ENCODE measurements at regions not wholly inside any gene's neighbourhood (a gene's known extent, or its start where the extent isn't known, plus 50 kb on each side); places are given as distances from the start of the nearest gene placed in this dataset.

- TF ChIP-seq CHD7 (IDR thresholded peaks at IDR 0.05; ENCODE audit: insufficient replicate concordance, low read length), result no peak
- TF ChIP-seq KDM5A (IDR thresholded peaks at IDR 0.05; ENCODE audit: low read length), result no peak
- no peak for TF ChIP-seq GTF2F1 (IDR thresholded peaks at IDR 0.05; ENCODE audit: borderline replicate concordance, low read depth, low read length)
- TF ChIP-seq E2F6 (IDR thresholded peaks at IDR 0.05), result no peak
- no peak for TF ChIP-seq ZNF274 (IDR thresholded peaks at IDR 0.05; ENCODE audit: borderline replicate concordance, extremely low read depth, low read length)
- no peak for TF ChIP-seq PHF8 (conservative IDR thresholded peaks at IDR 0.05; ENCODE audit: low read depth, low read length)
- TF ChIP-seq SIX5 (IDR thresholded peaks at IDR 0.05; ENCODE audit: low read depth, low read length), result no peak
- TF ChIP-seq CTCF (IDR thresholded peaks at IDR 0.05; ENCODE audit: control extremely low read depth in 1 of 3, insufficient read depth in 1 of 3, low read depth in 1 of 3, low read length in 3 of 3), result no peak
Observed at GRCh38 chr2:172373076-172373475, 54.3 kb upstream of the ITGA6 start (continued).
